GM21529 (cell line): ENCODE measurements at regions not wholly inside any gene's neighbourhood (a gene's known extent, or its start where the extent isn't known, plus 50 kb on each side); places are given as distances from the start of the nearest gene placed in this dataset.
"Not testable (repeated sequence)": the region's sequence is repeated elsewhere in the genome, so short reads cannot be mapped to it uniquely, and the experiment has no call there.

Experiments used
- ATAC-seq: cut with Tn5 transposase; IDR thresholded peaks from one replicate; pipeline ENCODE4 v1.9.1; 2021; ENCODE audit not compliant: unreplicated experiment

DNA sequence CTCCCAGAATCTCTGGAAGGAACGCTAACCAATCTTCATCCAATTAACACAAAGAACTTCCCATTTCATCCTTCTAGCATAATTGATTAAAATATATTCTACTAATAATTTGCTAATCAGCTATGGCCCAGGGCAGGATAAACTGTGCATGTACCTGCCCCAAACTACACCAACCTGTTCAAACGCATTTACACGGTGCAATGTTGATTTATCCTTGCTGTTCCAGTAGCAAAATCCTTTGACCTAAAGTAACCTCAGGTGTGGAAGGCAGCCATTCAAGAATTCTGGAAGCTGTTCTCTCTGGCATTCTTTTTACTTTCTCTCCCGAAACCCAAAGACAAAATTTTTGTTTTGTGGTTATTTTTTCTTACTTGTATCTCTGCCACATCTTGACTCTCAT lies 309.4 kb downstream of the ZNF674 start:
- ATAC-seq, result no peak

DNA sequence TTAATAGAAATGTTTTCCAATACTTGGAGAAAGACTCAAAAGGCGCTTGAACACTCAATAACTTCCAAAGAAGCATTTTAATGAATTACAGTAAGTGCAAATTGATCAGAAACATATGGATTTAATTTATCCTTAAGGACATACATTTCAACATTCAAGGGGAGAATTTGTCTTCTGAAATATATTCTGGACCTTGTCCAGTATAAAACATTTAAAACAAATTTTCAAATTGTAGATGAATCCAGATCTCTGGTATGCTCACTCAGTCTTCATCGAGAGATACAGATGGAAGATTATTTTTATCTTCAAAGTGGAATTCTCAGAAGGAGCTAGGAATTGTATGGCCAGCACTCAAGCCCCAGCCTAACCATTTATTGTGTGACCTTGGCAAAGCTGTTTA lies 310.4 kb downstream of the ZNF674 start:
- ATAC-seq, result no peak

DNA sequence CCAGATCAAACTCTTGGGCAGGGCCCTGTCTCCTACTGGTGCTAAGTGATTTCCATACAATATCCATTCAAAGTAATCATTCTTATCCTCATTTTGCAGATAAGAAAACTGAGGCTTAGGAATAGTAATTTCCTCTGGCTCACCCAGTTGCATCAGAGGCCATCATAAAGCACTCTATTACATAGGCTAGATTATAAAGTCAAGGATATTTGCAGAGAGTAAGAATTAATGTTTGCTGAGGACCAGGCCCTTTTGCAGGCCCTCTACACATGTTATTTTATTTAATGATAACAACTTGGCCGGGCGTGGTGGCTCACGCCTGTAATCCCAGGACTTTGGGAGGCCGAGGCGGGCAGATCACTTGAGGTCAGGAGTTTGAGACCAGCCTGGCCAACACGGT lies 316.8 kb downstream of the ZNF674 start:
- ATAC-seq, result no peak

DNA sequence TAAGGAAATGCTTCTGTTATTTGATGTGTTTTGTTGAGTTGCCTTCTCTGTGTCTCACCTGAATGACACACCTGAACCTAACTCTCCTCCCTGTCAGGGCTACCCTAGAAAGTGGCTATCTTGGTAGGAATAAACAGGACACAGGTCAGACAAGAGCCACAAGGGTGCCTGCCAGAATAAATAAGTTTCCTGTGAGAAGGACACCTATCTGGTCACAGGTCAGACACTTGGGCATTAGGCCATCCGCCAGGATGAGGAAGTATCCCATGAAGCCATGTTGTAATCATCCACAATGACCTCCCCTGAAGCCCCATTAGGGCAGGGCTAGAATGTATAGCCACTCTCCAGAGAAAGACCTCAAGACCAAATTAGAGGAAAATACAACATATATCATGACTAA lies 318.8 kb downstream of the ZNF674 start:
- no peak for ATAC-seq

DNA sequence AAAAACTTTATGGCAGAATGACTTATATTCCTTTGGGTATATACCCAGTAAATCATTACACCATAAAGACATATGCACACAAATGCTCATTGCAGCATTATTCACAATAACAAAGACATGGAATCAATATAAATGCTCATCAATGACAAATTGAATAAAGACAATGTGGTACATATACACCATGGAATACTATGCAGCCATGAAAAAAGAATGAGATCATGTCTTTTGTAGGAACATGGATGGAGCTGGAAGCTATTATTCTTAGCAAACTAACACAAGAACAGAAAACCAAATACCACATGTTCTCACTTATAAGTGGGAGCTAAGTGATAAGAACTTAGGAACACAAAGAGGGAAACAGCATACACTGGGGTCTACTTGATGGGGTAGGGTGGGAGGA lies 321.7 kb downstream of the ZNF674 start:
- not testable (repeated sequence) for ATAC-seq

DNA sequence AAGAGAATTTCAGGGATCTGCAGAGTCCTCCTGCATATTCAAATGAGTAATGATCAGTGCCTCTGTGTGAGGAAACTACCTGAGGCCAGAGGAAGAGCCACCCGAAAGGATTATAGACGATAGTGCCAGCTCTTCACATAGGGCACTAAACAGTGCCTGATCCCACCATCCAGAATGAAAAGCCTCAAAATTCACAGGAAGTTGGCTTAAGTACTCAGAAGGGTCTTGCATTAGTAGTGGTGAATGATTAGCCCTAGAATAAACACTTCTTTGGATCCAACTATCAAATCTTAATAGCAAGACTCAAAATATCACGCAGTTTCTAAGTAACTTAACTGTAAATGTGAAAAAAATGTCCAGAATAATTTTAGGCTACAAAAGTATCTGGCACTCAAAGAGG lies 324.4 kb downstream of the ZNF674 start:
- no peak for ATAC-seq

DNA sequence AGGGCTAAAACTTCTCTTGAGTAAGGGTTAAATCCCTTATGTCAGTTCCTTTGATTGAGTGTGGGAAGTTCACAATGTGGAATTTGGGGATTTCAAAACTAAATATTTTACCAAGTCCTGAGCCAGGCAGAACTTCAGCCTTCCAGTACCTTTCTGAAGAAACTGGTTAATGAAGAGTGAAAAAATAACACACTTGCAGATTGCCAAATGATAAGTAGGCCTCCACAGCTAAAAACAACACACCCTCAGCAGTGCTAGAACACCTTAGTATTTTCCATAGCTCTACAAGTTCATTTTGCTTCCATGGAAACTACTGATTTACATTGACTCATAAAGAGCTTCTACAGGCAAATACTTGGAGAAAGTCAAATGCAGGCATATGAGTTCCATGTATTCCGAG lies 326.8 kb downstream of the ZNF674 start:
- ATAC-seq, result no peak

DNA sequence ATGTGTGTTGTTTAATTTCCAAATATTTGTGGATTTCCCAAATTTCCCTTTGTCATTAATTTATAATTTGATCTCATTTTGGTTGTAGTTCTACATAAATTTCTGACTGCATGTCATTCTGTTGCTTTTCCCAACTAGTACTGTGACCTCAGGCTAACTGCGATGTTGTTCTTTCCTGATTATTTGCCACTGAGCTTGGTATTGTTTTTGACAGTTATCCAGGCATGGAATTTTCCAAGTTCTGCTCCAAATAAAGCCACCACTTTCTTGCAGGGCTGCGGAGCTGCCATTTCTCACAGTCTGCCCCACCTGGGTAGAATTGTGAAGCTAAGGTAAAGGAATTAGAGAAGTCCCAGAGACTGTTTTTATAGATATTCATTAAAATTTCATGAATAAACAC lies 328.8 kb downstream of the ZNF674 start:
- no peak for ATAC-seq

DNA sequence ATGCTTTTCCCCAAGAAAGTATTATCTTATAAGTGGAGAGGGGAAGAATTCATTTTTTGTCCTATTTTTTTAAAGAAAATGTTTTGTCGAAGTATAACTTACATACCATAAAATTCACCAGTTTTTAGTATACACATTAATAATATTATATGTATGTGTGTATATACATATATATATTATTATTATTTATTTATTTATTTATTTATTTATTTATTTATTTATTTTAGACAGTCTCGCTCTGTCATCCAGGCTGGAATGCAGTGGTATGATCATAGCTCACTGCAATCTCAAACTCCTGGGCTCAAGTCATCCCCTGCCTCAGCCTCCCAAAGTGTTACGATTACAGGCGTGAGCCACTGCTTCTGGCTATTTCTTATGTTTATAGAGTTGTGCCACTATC lies 334.1 kb downstream of the ZNF674 start:
- no peak for ATAC-seq

DNA sequence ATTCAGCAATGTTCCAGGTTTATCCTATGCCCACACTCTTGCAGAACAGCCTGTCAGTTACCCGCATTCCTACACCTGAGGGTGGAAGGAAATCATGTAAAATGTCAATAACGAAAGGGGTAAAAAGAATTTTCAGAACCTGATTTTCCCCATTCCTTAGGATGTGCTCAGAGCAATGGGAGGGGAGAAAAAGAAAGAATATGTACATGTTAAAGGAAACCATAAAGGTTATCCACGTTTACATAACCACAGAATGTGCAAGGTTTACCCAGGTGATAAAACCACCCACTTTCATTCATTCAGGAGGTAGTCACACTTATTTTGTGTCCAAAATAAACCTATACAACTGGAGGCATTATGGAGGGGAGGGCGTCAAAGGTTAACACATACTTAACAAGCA lies 335.5 kb downstream of the ZNF674 start:
- no peak for ATAC-seq

DNA sequence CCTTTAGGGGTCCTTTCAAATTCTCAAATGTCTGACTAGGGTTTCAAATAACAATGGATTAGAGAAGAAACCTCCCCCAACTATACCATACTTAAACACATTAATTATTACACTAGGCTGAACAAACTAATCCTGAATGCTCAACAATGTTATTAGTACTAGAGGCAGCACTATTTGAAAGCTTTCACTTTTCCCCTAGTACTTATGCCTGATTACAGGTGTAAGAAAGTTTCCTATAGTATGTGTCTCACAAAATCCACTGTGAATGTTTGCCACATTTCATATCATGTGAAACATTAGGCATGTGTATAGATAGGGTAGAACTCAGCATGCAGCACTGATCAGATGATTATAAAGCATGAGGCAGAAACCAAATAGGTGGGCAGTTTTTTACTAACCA lies 336.2 kb downstream of the ZNF674 start:
- no peak for ATAC-seq

DNA sequence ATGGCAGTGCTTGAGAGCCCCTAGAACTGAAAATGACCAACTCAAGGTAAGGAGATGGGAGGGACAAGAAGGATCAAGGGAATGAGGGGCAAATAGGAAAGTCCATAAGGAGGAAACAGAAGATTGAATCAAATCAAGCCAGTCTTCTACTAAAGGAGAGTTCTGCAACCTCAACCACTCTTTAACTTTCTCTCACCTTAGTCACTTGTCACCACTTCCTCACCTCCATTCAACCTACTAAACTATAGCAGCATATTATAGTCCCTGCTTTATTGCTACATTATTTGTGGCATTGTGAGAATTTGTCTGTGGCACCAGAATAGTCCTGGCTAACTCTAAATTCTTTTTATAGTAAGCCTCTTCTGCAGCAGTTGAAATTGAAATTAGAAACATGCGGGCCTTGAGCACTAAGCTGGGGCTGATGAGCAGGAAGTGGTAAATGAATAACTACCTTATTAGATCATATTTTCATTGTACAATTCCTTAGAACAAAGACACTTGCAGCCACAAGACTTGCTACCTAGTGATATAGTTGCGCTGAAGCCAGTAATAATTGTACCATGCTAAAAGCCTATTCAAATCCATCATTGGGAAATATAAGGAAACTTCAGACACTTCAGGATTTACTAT lies 336.9 kb downstream of the ZNF674 start:
- peak; percentile 54 for ATAC-seq

DNA sequence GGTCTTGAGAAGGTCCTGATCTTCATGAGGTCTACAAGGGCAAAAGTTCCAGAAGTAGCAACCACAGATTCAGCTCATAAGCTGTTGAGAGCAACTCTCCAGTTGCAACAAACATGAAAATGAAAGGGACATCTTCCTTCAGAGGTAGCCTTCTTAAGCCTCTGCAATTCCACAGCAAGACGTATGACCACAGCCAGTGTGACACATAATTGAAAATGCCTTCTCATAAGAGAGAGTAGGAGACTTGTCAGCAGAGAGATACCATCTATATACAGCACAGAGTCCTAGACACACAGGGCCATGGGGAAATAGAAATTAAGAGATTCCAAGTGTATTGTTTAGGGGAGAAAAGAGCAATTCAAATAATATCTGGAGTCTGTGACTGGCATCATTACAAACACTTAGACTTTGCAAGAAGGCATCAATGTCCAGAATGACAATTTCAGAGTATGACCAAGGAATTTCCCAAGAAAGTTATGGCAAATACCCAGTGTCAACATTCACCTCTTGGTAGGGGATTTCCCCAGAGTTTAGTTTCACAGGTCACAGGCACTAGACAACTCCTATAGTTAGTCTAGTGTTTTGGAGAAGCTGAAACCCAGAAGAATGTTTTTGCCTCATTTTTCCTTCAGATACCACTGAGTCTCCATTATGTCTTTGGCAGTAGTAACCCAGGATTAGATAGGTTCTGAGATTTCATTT lies 340.3 kb downstream of the ZNF674 start:
- ATAC-seq, result no peak

DNA sequence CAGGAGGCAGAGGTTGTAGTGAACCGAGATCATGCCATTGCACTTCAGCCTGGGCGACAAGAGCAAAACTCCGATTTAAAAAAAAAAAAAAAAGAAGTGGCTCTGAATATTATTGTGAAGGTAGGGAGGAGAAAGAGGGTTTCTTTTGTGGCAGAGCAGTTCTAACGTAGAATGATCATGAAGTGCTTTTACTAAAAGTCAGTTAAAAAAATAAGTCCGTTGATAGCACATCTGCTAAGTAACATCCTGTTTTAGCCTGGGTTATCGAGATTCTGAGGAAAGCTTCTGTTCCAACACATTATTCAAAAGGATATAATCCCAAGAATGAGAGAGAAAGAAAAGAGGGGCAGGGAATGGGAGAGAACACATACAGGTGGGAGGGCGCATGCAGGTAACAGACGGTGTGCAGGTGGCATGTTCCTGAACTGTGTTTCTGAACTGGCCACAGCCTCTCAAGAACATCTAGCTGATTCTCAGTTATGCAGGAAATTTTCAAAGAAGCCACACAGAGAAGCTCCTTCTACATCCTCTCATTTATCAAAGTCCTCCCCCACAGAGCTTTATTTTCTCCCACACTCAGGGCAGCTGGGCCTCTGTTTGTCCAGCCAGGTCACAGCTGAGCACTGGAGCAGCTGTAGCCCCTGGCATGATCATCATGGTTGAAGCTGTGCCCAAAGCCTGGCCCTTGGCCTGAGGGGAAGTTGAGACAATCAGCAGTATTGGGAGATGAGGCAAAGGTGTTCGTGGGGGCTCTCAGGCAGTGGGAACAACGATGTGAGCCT lies 342.3 kb downstream of the ZNF674 start:
- ATAC-seq, result no peak

DNA sequence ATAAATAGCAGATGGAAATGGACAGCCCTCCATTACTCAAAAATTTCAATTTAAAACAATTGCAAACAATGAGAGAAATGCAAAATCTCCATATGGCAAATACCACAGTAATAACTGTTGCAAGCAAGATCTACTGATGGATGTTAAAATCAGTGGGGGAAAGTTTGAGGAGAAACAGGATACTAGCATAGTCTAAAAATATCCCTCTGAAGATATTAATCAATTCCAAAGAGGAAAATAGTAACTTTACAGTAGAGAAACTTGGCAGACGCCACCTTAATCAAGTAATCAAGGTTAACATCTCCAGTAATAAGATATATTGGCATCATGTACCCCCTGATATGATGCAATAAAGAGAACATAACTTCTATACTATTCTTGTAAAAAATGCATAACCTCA lies 344.8 kb downstream of the ZNF674 start:
- no peak for ATAC-seq

DNA sequence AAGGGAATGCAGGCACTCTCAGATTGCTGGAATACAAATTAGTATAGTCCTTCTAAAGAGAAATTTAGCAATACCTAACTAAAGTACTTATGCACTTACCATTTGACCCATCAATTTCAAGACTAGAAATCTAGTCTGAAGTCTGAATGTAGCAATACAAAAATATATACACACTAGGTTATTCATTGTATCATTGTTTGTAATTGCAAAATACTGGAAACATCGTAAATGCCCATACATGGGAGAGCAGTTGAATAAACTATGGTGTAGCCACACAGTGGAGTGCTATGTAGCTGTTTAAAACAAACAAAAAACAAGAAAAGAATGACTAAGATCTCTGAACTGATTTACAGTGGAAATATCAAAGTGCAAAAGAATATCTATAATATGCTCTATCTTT lies 346.4 kb downstream of the ZNF674 start:
- ATAC-seq, result no peak

DNA sequence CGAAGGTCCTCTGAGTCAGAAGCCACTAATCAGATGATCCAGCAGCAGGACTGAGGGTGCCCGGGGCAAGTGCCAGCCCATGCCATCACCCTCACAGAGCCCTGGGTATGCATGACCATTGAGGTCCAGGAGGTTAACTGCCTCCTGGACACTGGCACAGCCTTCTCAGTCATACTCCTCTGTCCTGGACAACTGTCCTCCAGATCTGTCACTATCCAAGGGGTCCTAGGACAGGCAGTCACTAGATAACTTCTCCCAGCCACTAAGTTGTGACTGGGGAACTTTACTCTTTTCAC lies 358.5 kb downstream of the ZNF674 start:
- not testable (repeated sequence) for ATAC-seq

DNA sequence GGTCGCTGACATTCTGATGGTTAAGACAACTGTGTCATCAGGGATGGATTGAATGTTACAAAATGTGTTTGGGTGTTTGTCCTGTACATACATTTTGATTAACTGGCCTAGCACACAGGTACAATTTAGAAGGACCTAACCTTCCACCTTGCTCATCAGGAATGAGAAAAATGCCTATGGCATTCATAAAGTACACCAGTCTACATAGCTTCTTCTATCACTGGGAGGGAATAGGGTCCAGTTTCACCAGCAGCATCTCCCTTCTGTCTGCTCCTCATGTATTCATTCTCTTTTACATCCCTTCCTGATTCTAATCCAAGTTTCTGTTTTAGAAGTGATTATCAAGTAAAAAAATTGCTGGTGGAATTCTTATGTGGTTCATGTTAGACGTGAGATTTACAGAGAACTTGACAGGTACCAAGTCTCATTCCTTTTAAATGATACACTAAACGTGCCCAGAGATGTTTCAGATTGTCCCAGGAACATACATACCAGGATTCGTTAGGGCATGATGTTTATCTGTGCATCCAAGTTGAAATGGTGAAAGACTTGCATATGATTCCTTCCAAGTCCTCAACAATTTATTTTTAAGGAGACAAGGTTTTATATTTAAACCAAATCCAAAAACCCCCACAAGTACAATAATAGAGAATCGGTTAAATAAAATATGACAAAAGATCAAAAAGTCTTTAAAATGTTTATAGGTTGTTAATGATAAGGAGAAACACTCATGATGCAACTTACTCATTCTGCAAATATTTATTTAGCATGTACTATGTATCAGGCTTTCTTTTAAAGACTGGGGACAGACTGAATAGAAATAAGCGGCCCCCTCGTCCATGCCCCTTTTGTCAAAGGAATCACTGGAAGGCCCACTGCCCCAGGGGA lies 359.1 kb downstream of the ZNF674 start:
- ATAC-seq, result no peak

DNA sequence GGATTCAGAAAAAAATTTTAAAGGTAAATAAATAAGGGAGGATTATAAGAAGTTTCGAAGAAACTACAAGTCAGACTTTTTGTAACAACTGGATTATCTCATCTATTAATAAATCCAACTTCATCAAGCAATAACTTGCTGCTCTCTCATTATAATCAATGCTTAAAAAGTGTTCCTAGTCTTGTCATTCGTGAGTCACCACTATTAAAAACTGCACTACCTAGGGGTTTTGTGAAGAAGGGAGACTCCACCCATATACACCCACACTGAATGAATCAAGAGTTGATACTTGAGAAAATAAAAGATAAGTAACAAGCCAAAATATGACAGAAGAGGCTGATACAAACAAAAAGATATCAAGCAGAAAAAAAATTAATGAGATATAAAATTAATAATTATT lies 360.5 kb downstream of the ZNF674 start:
- no peak for ATAC-seq

DNA sequence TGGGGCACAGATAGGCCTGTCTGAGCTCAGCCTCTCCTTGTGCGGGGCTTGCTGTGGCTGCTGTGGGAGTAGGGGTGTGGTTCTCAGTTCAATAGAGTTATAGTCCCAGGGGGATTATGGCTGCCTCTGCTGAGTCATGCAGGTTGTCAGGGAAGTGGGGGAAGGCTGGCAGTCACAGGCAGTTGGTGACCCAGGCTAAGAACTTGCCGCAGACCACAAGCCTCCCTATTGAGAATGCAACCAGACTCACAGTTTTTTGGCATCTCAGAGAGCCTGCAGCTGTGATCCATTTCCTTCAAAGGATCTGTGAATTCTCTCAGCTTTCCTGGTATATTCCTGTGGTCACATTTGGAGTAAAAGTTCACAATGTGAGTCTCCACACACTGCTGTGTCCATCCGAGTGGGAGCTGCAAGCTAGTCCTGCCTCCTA lies 364.9 kb downstream of the ZNF674 start:
- ATAC-seq, result peak; percentile 91

DNA sequence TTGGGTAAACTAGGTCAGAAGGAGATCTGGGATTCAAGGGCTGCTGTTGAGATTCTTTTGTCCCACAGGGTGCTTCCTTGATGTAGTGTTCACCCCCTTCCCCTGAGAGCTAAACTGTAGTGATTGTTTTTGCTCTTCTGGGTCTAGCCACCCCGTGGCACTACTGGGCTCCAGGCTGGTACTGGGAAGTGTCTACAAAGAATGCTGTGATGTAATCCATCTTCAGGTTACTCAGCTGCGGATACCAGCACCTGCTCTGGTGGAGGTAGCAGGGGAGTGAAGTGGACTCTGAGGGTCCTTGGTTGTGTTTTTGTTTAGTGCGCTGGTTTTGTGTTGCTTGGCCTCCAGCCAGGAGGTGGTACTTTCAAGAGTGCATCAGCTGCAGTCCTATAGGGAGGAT lies 365.5 kb downstream of the ZNF674 start:
- peak; percentile 24 for ATAC-seq
